ENCODE measurements at regions not wholly inside any gene's neighbourhood (a gene's known extent, or its start where the extent isn't known, plus 50 kb on each side); places are given as distances from the start of the nearest gene placed in this dataset.

- no peak for DNase-seq (ENCODE audit: low spot score)
- TF ChIP-seq CTCF (IDR thresholded peaks at IDR 0.05; ENCODE audit: extremely low read depth, missing control alignments), result no peak
Measured at GRCh38 chr3:41026394-41027177, 172.7 kb upstream of the CTNNB1 start.

- DNase-seq (ENCODE audit: low spot score), result no peak
- TF ChIP-seq CTCF (IDR thresholded peaks at IDR 0.05; ENCODE audit: extremely low read depth, missing control alignments), result no peak
Measured at GRCh38 chr3:41029356-41029755, 169.9 kb upstream of the CTNNB1 start.

GRCh38 chr3:41030220-41030619, 169.1 kb upstream of the CTNNB1 start:
- no peak for DNase-seq (ENCODE audit: low spot score)
- no peak for TF ChIP-seq CTCF (IDR thresholded peaks at IDR 0.05; ENCODE audit: extremely low read depth, missing control alignments)

GRCh38 chr3:41031401-41031800, 167.9 kb upstream of the CTNNB1 start:
- no peak for DNase-seq (ENCODE audit: low spot score)
- TF ChIP-seq CTCF (IDR thresholded peaks at IDR 0.05; ENCODE audit: extremely low read depth, missing control alignments), result no peak

- TF ChIP-seq CTCF (IDR thresholded peaks at IDR 0.05; ENCODE audit: extremely low read depth, missing control alignments), result no peak
- DNase-seq (ENCODE audit: low spot score), result no peak
Measured at GRCh38 chr3:41033956-41034519, 165.3 kb upstream of the CTNNB1 start.

- TF ChIP-seq CTCF (IDR thresholded peaks at IDR 0.05; ENCODE audit: extremely low read depth, missing control alignments), result no peak
- no peak for DNase-seq (ENCODE audit: low spot score)
Measured at GRCh38 chr3:41035456-41036022, 163.8 kb upstream of the CTNNB1 start.

- TF ChIP-seq CTCF (IDR thresholded peaks at IDR 0.05; ENCODE audit: extremely low read depth, missing control alignments), result no peak
- no peak for DNase-seq (ENCODE audit: low spot score)
Measured at GRCh38 chr3:41037651-41038334, 161.5 kb upstream of the CTNNB1 start.
